Psoas muscle (tissue), 7 donors: ENCODE measurements at regions not wholly inside any gene's neighbourhood (a gene's known extent, or its start where the extent isn't known, plus 50 kb on each side); places are given as distances from the start of the nearest gene placed in this dataset.

Source experiments
- ATAC-seq, 4 donors: fragments of 200-7000 bp; cut with Tn5 transposase; one replicate each; pipeline ENCODE4 v1.9.1; 2020; ENCODE audit warnings: moderate library complexity in 3 of 4, mild to moderate bottlenecking in 2 of 4
- DNase-seq, 2 donors: peaks; one replicate each; pipeline ENCODE4 v3.0.0-alpha.2; 2020
- H3K27ac ChIP-seq: fragments of 200-600 bp; one replicate; pipeline ENCODE4 v1.8.0; 2022
- H3K27me3 ChIP-seq, 3 donors: fragments of 200-600 bp in 1 of 3; one replicate each; pipeline versions ENCODE4 v1.6.1 to v1.8.0; 2013 to 2022; ENCODE audit warnings: low read length in 2 of 3, mild to moderate bottlenecking in 2 of 3, moderate library complexity in 1 of 3; ENCODE audit not compliant: insufficient read depth in 3 of 3
- H3K36me3 ChIP-seq, 2 donors: fragments of 200-600 bp in 1 of 2; one replicate each; pipeline versions ENCODE4 v1.6.1 to v1.8.0; 2013 to 2022; ENCODE audit warnings: low read depth in 1 of 2, mild to moderate bottlenecking in 1 of 2, moderate library complexity in 1 of 2; ENCODE audit not compliant: insufficient read depth in 1 of 2
- H3K4me1 ChIP-seq: fragments of 200-600 bp; one replicate; pipeline ENCODE4 v1.8.0; 2022
- H3K4me3 ChIP-seq: fragments of 200-600 bp; one replicate; pipeline ENCODE4 v1.8.0; 2022; ENCODE audit warnings: mild to moderate bottlenecking
- H3K9me3 ChIP-seq: fragments of 200-600 bp; one replicate; pipeline ENCODE4 v1.8.0; 2022
- WGBS, 3 donors: extraction: QIAGEN DNeasy Blood & Tissue Kit; methylation state at CpG; one replicate each; pipeline versions ENCODE4 v1.1.6 to v1.1.7; 2013; 5-methylcytosine and 5-hydroxymethylcytosine counted together
- intact Hi-C, 2 donors: fragments of 100-400 bp; cut with DNase I; formaldehyde crosslinking; loops; one replicate each; pipeline versions ENCODE4 v1.11.0 to v1.14.2; 2022
- TF ChIP-seq, protein P1 (sequence below): fragments of 200-600 bp; IDR thresholded peaks from one replicate; pipeline ENCODE4 v1.8.0; 2022; ENCODE audit warnings: antibody characterized with exemption
- donor health status: healthy with polysubstance abuse.
- donor health status: DM: no; HTN: no; CAD: no; lungs with moderate emphysema.
- donor health status: Bipolar disorder and iron deficiency.
- donor health status: healthy.
- donor health status: DM: yes; HTN: yes; CAD: no.
- donor health status: DM: no; HTN: no; CAD: no.
- donor health status: DM: yes; HTN: yes; CAD: no.

DNA sequence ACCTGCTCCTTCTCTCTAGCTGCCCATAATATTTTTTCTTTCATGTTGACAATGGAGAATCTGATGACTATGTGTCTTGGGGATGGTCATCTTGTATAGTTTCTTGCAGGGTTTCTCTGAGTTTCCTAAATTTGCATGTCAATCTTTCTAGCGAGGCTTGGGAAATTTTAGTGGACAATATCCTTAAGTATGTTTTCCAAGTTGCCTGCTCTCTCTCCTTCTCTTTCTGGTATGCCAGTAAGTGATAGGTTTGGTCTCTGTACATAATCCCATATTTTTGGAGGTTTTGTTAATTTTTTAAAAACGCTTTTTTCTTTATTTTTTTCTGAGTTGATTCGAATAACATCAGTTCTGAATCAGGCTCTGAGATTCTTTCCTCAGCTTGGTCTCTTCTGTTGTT lies 370.9 kb upstream of the LYPLAL1 start:
- DNase-seq (no peak), ATAC-seq (no peak)
- TF ChIP-seq, protein P1, sequence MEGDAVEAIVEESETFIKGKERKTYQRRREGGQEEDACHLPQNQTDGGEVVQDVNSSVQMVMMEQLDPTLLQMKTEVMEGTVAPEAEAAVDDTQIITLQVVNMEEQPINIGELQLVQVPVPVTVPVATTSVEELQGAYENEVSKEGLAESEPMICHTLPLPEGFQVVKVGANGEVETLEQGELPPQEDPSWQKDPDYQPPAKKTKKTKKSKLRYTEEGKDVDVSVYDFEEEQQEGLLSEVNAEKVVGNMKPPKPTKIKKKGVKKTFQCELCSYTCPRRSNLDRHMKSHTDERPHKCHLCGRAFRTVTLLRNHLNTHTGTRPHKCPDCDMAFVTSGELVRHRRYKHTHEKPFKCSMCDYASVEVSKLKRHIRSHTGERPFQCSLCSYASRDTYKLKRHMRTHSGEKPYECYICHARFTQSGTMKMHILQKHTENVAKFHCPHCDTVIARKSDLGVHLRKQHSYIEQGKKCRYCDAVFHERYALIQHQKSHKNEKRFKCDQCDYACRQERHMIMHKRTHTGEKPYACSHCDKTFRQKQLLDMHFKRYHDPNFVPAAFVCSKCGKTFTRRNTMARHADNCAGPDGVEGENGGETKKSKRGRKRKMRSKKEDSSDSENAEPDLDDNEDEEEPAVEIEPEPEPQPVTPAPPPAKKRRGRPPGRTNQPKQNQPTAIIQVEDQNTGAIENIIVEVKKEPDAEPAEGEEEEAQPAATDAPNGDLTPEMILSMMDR, result no peak
- H3K4me3 ChIP-seq, result no peak overlapping the region
- no peaks in the 10 kb centered on the region for H3K36me3 ChIP-seq
- H3K9me3 ChIP-seq, result no peaks in the 10 kb centered on the region
- H3K4me1 ChIP-seq, result no peaks in the 10 kb centered on the region
- 95 to 98% (median 95%) methylated on average over 3 of the region's 3 CpGs for WGBS, 3 donors
- H3K27me3 ChIP-seq, result no peaks in the 10 kb centered on the region
- no peak overlapping the region for H3K27ac ChIP-seq
- intact Hi-C loops, result no loop called here

DNA sequence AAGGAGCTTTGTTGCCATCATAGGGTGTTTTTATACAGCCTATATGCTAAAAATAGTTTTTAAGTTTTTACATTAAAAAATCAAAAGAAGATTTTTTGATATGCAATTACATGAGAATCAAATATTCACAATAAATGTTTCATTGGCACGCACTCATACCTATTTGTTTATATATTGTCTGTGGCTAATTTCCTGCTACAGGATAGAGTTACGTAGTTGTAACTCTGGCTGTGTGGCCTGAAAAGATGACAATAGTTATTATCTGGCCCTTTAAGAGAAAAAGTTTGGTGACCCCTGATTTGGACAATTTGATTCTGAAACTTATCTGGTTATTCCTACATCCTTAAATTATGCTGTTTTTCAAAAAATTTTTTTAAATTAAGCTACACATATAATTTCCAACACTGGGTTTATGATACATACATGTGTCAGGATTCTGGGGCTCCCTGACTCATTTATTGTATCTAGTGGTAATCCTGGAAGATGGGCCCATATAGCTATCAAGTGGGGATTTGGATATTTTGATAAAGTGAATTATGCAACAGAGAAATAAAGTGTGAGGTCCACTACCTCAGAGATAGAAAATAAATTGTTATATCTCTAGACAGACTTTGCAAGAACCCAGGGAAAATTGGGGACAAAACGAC lies 370.2 kb upstream of the LYPLAL1 start:
- no peaks in the 10 kb centered on the region for H3K27me3 ChIP-seq
- 88 to 90% (median 89%) methylated on average over 3 of the region's 3 CpGs for WGBS, 3 donors
- no peaks in the 10 kb centered on the region for H3K36me3 ChIP-seq
- no peak for DNase-seq
- no peak overlapping the region for H3K4me3 ChIP-seq
- no peak for ATAC-seq
- H3K9me3 ChIP-seq, result no peaks in the 10 kb centered on the region
- intact Hi-C loops, result no loop called here
- no peak overlapping the region for H3K27ac ChIP-seq
- no peaks in the 10 kb centered on the region for H3K4me1 ChIP-seq
- TF ChIP-seq, protein P1, result no peak

DNA sequence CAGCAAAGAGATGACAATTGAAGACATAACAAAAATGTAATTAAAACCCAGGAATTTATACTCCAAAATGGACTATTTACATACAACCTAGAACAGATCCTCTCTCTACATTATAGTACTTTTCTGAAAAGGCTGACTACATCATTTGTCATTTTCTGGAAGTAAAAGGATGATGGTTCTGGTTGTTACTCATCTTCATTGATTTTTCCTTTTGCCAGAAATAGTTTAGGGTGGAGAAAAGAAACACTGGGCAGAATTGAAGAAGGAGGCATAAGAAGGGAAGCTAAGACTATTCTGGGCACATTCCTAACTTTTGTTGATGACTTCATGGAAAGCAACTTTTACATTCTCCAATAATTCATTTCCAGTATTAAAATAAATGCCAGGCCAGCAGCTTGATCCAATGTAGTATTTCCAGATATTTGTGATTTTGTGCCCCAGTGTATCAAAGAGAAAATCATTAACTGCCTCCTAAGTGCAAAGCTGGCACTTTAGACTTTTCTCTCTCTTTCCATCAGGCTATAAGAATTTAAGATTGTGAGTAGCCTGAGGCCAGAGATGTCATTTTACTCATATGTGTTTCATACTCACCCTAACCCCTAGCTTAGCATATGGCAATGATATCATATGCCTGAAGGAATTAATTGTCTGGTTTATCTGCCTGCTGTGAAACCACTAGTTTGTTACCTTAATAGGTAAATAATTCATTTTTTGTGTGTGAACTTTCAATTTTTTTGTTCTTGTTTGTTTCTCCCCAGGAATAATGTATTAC lies 369.5 kb upstream of the LYPLAL1 start:
- no peak for ATAC-seq
- H3K4me1 ChIP-seq, result no peaks in the 10 kb centered on the region
- TF ChIP-seq, protein P1, result no peak
- no peaks in the 10 kb centered on the region for H3K9me3 ChIP-seq
- DNase-seq, result no peak
- intact Hi-C loops, result no loop called here
- no peaks in the 10 kb centered on the region for H3K36me3 ChIP-seq
- H3K27me3 ChIP-seq, result no peaks in the 10 kb centered on the region
- no peak overlapping the region for H3K27ac ChIP-seq
- H3K4me3 ChIP-seq, result no peak overlapping the region

DNA sequence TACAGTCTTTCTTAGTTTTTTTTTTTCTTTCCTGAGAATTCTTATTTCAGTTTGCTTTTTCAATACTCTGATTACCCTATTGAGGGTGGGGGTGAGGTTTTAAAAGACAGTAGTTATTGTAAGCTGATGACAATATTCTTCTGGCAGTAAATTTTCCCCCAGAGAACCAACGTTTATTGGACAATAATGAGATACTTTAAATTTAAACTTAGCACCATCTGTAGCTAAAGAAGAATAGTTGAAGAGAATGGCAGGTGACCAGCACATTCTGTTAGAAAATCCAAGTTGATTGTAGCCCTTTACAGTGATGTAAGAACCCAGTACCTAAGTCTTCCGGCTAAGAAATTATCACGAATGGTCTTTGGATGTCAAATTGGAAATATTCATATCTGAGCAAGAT lies 364.6 kb upstream of the LYPLAL1 start:
- H3K36me3 ChIP-seq, result no peaks in the 10 kb centered on the region
- intact Hi-C loops, result no loop called here
- H3K27ac ChIP-seq, result no peak overlapping the region
- no peaks in the 10 kb centered on the region for H3K4me1 ChIP-seq
- TF ChIP-seq, protein P1, result no peak
- H3K27me3 ChIP-seq, result peaks cover 0 to 2% (median 0%) of the 10 kb centered on the region in 3 donors
- H3K9me3 ChIP-seq, result no peaks in the 10 kb centered on the region
- no peak overlapping the region for H3K4me3 ChIP-seq
- WGBS, 3 donors, result 49 to 61% (median 50%) methylated on average over 3 of the region's 3 CpGs
- ATAC-seq (no peak), DNase-seq (no peak)
